Nephron progenitor cell (in vitro differentiated cells): ENCODE measurements at regions not wholly inside any gene's neighbourhood (a gene's known extent, or its start where the extent isn't known, plus 50 kb on each side); places are given as distances from the start of the nearest gene placed in this dataset.

Experiments
- DNase-seq: peaks from one replicate; pipeline ENCODE4 v3.0.0; 2021
- H3K27ac Mint-ChIP-seq: 2 replicates; pipeline ENCODE4 v1.8.0; 2021; ENCODE audit warnings: mild to moderate bottlenecking, moderate library complexity, mixed read lengths
- H3K27me3 Mint-ChIP-seq: 2 replicates; pipeline ENCODE4 v1.8.0; 2021; ENCODE audit warnings: mild to moderate bottlenecking, low read depth, mixed read lengths; ENCODE audit not compliant: poor library complexity
- H3K36me3 Mint-ChIP-seq: 2 replicates; pipeline ENCODE4 v1.8.0; 2021; ENCODE audit warnings: low read depth, mixed read lengths
- H3K4me1 Mint-ChIP-seq: 2 replicates; pipeline ENCODE4 v1.8.0; 2021; ENCODE audit warnings: mixed read lengths
- H3K4me3 Mint-ChIP-seq: 2 replicates; pipeline ENCODE4 v1.8.0; 2021; ENCODE audit warnings: mild to moderate bottlenecking, moderate library complexity, mixed read lengths
- H3K9me3 Mint-ChIP-seq: 2 replicates; pipeline ENCODE4 v1.8.0; 2021; ENCODE audit warnings: mild to moderate bottlenecking, moderate library complexity, mixed read lengths
- TF ChIP-seq, protein P1 (sequence below): fragments of 200-600 bp; sonication (generic); IDR thresholded peaks from 2 replicates; pipeline ENCODE4 v1.5.0; 2021; ENCODE audit warnings: antibody characterized with exemption

DNA sequence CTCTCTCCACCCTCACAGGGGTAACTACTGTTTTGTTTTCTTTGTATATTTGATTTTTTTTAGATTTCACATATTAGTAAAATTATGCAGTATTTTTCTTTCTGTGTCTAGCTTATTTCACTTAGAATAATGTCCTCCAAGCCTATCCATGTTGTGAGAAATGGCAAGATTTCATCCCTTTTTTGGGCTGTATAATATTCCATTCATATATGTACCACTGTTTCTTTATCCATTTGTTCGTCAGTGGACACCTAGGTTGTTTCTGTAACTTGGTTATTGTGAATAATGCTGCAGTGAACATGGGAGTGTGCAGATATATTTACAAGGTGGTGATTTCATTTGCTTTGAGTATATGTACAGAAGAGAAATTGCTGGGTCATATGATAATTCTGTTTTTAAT, 144.0 kb upstream of the CHD1 start:
- Mint-ChIP-seq H3K9me3 (peaks cover 4% of the 10 kb centered on the region), H3K27ac (no peak overlapping the region), H3K36me3 (no peaks in the 10 kb centered on the region), H3K4me1 (peaks cover 1% of the 10 kb centered on the region), H3K27me3 (no peaks in the 10 kb centered on the region), H3K4me3 (no peak overlapping the region)
- DNase-seq: no peak
- TF ChIP-seq, protein P1, sequence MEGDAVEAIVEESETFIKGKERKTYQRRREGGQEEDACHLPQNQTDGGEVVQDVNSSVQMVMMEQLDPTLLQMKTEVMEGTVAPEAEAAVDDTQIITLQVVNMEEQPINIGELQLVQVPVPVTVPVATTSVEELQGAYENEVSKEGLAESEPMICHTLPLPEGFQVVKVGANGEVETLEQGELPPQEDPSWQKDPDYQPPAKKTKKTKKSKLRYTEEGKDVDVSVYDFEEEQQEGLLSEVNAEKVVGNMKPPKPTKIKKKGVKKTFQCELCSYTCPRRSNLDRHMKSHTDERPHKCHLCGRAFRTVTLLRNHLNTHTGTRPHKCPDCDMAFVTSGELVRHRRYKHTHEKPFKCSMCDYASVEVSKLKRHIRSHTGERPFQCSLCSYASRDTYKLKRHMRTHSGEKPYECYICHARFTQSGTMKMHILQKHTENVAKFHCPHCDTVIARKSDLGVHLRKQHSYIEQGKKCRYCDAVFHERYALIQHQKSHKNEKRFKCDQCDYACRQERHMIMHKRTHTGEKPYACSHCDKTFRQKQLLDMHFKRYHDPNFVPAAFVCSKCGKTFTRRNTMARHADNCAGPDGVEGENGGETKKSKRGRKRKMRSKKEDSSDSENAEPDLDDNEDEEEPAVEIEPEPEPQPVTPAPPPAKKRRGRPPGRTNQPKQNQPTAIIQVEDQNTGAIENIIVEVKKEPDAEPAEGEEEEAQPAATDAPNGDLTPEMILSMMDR: no peak

- Mint-ChIP-seq H3K9me3 (peaks cover 4% of the 10 kb centered on the region), H3K27ac (no peak overlapping the region), H3K36me3 (no peaks in the 10 kb centered on the region), H3K27me3 (no peaks in the 10 kb centered on the region), H3K4me1 (no peaks in the 10 kb centered on the region), H3K4me3 (no peak overlapping the region)
- no peak for DNase-seq
- TF ChIP-seq, protein P1: no peak
Measured at GRCh38 chr5:99070822-99071221, 142.0 kb upstream of the CHD1 start.

GRCh38 chr5:99070362-99070761, 141.6 kb upstream of the CHD1 start:
- H3K4me3 Mint-ChIP-seq: no peak overlapping the region
- H3K4me1 Mint-ChIP-seq: no peaks in the 10 kb centered on the region
- H3K27ac Mint-ChIP-seq: no peak overlapping the region
- no peaks in the 10 kb centered on the region for H3K27me3 Mint-ChIP-seq
- H3K36me3 Mint-ChIP-seq: no peaks in the 10 kb centered on the region
- peaks cover 4% of the 10 kb centered on the region for H3K9me3 Mint-ChIP-seq
- no peak for DNase-seq
- TF ChIP-seq, protein P1: no peak

DNA sequence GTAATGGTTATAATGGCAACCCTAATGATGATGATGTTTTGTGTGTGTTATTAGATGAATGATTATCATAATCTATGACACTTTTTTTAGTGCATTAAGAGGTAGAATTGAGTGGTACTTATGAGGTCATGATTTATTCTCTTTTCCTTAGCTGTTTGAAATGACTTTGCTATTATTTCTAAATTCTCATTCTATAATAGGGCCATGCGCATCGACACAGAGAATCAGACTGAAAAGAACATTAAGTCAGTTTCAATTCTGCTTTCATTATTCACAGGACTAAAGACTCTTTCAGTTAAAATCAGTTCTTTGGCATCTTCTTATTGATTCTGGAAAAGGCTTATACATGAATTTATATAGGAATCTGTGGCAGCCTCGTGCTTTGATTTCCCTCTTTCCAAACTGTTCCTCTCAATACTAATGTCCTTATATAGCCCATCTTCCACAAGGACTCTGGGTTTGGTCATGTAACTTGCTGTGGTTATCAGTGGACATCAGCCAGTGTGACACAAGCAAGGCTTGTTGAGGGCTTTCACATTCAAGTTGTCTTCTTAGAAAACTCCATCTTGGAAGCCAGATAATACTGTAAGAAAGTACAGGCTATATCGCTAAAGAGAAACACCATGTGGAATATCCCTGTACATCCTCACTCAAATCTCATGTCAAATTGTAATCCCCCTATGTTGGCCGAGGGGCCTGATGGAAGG, 140.3 kb upstream of the CHD1 start:
- TF ChIP-seq, protein P1: no peak
- no peaks in the 10 kb centered on the region for H3K4me1 Mint-ChIP-seq
- peaks cover 4% of the 10 kb centered on the region for H3K9me3 Mint-ChIP-seq
- no peak overlapping the region for H3K4me3 Mint-ChIP-seq
- DNase-seq: no peak
- H3K27ac Mint-ChIP-seq: no peak overlapping the region
- no peaks in the 10 kb centered on the region for H3K27me3 Mint-ChIP-seq
- no peaks in the 10 kb centered on the region for H3K36me3 Mint-ChIP-seq

DNA sequence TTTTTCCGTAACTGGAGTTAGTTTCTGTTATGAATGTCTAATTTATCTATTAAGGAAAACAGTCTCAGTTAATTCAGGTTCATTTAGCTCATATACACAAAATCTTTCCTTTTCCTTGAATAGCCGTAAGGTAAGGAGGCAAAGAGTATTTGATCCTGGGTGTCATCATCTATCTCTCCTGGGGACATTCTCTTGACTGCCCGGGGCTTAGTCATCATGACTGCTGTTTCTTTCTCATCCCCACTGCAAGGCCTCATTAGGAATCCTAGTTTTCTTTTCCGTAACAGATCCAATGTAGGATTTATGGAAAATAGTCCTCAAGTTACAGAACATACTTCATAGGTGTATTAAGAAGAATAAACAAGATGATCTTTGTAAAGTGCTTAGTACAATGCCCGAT, 134.9 kb upstream of the CHD1 start:
- no peak for DNase-seq
- Mint-ChIP-seq H3K36me3 (no peaks in the 10 kb centered on the region), H3K9me3 (no peaks in the 10 kb centered on the region), H3K4me1 (peaks cover 14% of the 10 kb centered on the region), H3K27me3 (peaks cover 2% of the 10 kb centered on the region), H3K27ac (no peak overlapping the region), H3K4me3 (no peak overlapping the region)
- TF ChIP-seq, protein P1: no peak

- H3K9me3 Mint-ChIP-seq: no peaks in the 10 kb centered on the region
- DNase-seq: no peak
- no peaks in the 10 kb centered on the region for H3K36me3 Mint-ChIP-seq
- H3K27me3 Mint-ChIP-seq: peaks cover 2% of the 10 kb centered on the region
- peak overlapping the region; percentile 87 for H3K27ac Mint-ChIP-seq
- TF ChIP-seq, protein P1: no peak
- H3K4me3 Mint-ChIP-seq: no peak overlapping the region
- H3K4me1 Mint-ChIP-seq: peaks cover 20% of the 10 kb centered on the region
Measured at GRCh38 chr5:99061711-99062110, 132.9 kb upstream of the CHD1 start.
